Hepatocyte (in vitro differentiated cells): ENCODE measurements at regions not wholly inside any gene's neighbourhood (a gene's known extent, or its start where the extent isn't known, plus 50 kb on each side); places are given as distances from the start of the nearest gene placed in this dataset.

ENCODE experiments used
- DNase-seq: peaks from one replicate; pipeline ENCODE4 v3.0.0-alpha.2; 2016; ENCODE audit warnings: low spot score
- H2AFZ ChIP-seq: fragments of 200-600 bp; sonication (generic); 2 replicates; pipeline ENCODE4 v1.6.0; 2016; ENCODE audit warnings: antibody characterized with exemption, mild to moderate bottlenecking
- H3K27ac ChIP-seq: fragments of 200-600 bp; sonication (generic); 2 replicates; pipeline ENCODE4 v1.5.1; 2016; ENCODE audit warnings: mild to moderate bottlenecking
- H3K27me3 ChIP-seq: fragments of 200-600 bp; sonication (generic); 2 replicates; pipeline ENCODE4 v1.6.1; 2016
- H3K36me3 ChIP-seq: fragments of 200-600 bp; sonication (generic); replicated peaks from 2 replicates; pipeline ENCODE4 v1.5.1; 2016; ENCODE audit warnings: low read depth; ENCODE audit not compliant: insufficient read depth
- H3K4me1 ChIP-seq: fragments of 200-600 bp; sonication (generic); 2 replicates; pipeline ENCODE4 v1.5.1; 2016; ENCODE audit warnings: mild to moderate bottlenecking, moderate library complexity; ENCODE audit not compliant: insufficient read depth
- H3K4me2 ChIP-seq: fragments of 200-600 bp; sonication (generic); 2 replicates; pipeline ENCODE4 v1.6.0; 2016
- H3K4me3 ChIP-seq: fragments of 200-600 bp; sonication (generic); 2 replicates; pipeline ENCODE4 v1.5.1; 2016; ENCODE audit warnings: mild to moderate bottlenecking
- H3K79me2 ChIP-seq: fragments of 200-600 bp; sonication (generic); 2 replicates; pipeline ENCODE4 v1.6.0; 2017; ENCODE audit warnings: mild to moderate bottlenecking
- H3K9me2 ChIP-seq: fragments of 200-600 bp; sonication (generic); replicated peaks from 2 replicates; pipeline ENCODE4 v1.6.0; 2017; ENCODE audit warnings: mild to moderate bottlenecking; ENCODE audit not compliant: insufficient read depth
- H3K9me3 ChIP-seq: fragments of 200-600 bp; sonication (generic); 2 replicates; pipeline ENCODE4 v1.5.1; 2016; ENCODE audit warnings: low read depth, mild to moderate bottlenecking
- H4K20me1 ChIP-seq: fragments of 200-600 bp; sonication (generic); 2 replicates; pipeline ENCODE4 v1.6.0; 2016; ENCODE audit warnings: mild to moderate bottlenecking; ENCODE audit not compliant: insufficient read depth, poor library complexity, severe bottlenecking
- CTCF ChIP-seq: fragments of 200-600 bp; sonication (generic); IDR thresholded peaks from 2 replicates; pipeline ENCODE4 v1.5.1; 2016; ENCODE audit warnings: antibody characterized with exemption, mild to moderate bottlenecking; ENCODE audit not compliant: poor library complexity
- EZH2 ChIP-seq: fragments of 200-600 bp; sonication (generic); IDR thresholded peaks from 2 replicates; pipeline ENCODE4 v1.6.1; 2016; ENCODE audit warnings: antibody characterized with exemption, mild to moderate bottlenecking, borderline replicate concordance
- EZH2phosphoT487 ChIP-seq: fragments of 200-600 bp; sonication (generic); IDR thresholded peaks from one replicate; pipeline ENCODE4 v1.6.1; 2018; ENCODE audit warnings: antibody characterized with exemption, mild to moderate bottlenecking, low read depth, moderate library complexity; ENCODE audit not compliant: unreplicated experiment, severe bottlenecking
- WGBS: methylation state at CpG from one replicate; pipeline ENCODE4 v1.1.6; 2016; ENCODE audit warnings: low lambda C conversion rate; ENCODE audit errors: missing lambda C conversion rate; 5-methylcytosine and 5-hydroxymethylcytosine counted together

- no peaks in the 10 kb centered on the region for H3K9me2 ChIP-seq
- no peak overlapping the region for H3K4me2 ChIP-seq
- H3K27ac ChIP-seq = no peak overlapping the region
- TF ChIP-seq EZH2phosphoT487 = no peak
- no peak for TF ChIP-seq EZH2
- no peak for TF ChIP-seq CTCF
- no peak overlapping the region for H2AFZ ChIP-seq
- H3K9me3 ChIP-seq = no peaks in the 10 kb centered on the region
- no peaks in the 10 kb centered on the region for H3K79me2 ChIP-seq
- H3K36me3 ChIP-seq = no peaks in the 10 kb centered on the region
- H4K20me1 ChIP-seq = no peaks in the 10 kb centered on the region
- DNase-seq = no peak
- 70% methylated on average over 3 of the region's 3 CpGs for WGBS
- H3K4me3 ChIP-seq = no peak overlapping the region
- no peaks in the 10 kb centered on the region for H3K27me3 ChIP-seq
- H3K4me1 ChIP-seq = peaks cover 8% of the 10 kb centered on the region
Measured at GRCh38 chr1:171418546-171418945, 66.8 kb upstream of the PRRC2C start.

GRCh38 chr1:171420810-171421209 lies 64.5 kb upstream of the PRRC2C start:
- no peaks in the 10 kb centered on the region for H3K79me2 ChIP-seq
- no peaks in the 10 kb centered on the region for H3K9me2 ChIP-seq
- H3K9me3 ChIP-seq = no peaks in the 10 kb centered on the region
- no peak overlapping the region for H3K4me2 ChIP-seq
- no peaks in the 10 kb centered on the region for H3K27me3 ChIP-seq
- peak overlapping the region; percentile 20 for H3K27ac ChIP-seq
- no peaks in the 10 kb centered on the region for H4K20me1 ChIP-seq
- peaks cover 8% of the 10 kb centered on the region for H3K4me1 ChIP-seq
- H3K36me3 ChIP-seq = no peaks in the 10 kb centered on the region
- TF ChIP-seq EZH2 (no peak), CTCF (no peak), EZH2phosphoT487 (no peak)
- DNase-seq = no peak
- no peak overlapping the region for H3K4me3 ChIP-seq
- no peak overlapping the region for H2AFZ ChIP-seq

GRCh38 chr1:171421413-171422020 lies 63.8 kb upstream of the PRRC2C start:
- Histone ChIP-seq H3K4me1 (peaks cover 8% of the 10 kb centered on the region), H3K27me3 (no peaks in the 10 kb centered on the region), H3K36me3 (no peaks in the 10 kb centered on the region), H2AFZ (no peak overlapping the region), H3K4me2 (no peak overlapping the region), H3K9me3 (no peaks in the 10 kb centered on the region), H3K4me3 (no peak overlapping the region), H3K27ac (no peak overlapping the region), H4K20me1 (no peaks in the 10 kb centered on the region), H3K79me2 (no peaks in the 10 kb centered on the region), H3K9me2 (no peaks in the 10 kb centered on the region)
- DNase-seq = no peak
- no peak for TF ChIP-seq EZH2phosphoT487
- TF ChIP-seq EZH2 = no peak
- no peak for TF ChIP-seq CTCF
- WGBS = 72% methylated on average over 10 of the region's 10 CpGs

- no peak for TF ChIP-seq EZH2phosphoT487
- Histone ChIP-seq H3K27me3 (no peaks in the 10 kb centered on the region), H2AFZ (no peak overlapping the region), H3K36me3 (no peaks in the 10 kb centered on the region), H3K79me2 (no peaks in the 10 kb centered on the region), H3K4me2 (no peak overlapping the region), H3K9me3 (no peaks in the 10 kb centered on the region), H3K4me1 (peaks cover 8% of the 10 kb centered on the region), H4K20me1 (no peaks in the 10 kb centered on the region), H3K4me3 (no peak overlapping the region), H3K9me2 (no peaks in the 10 kb centered on the region), H3K27ac (no peak overlapping the region)
- DNase-seq = no peak
- WGBS = 49% methylated on average over 5 of the region's 5 CpGs
Measured at GRCh38 chr1:171422511-171422910, 62.8 kb upstream of the PRRC2C start.
